HUES48 (cell line): ENCODE measurements at regions not wholly inside any gene's neighbourhood (a gene's known extent, or its start where the extent isn't known, plus 50 kb on each side); places are given as distances from the start of the nearest gene placed in this dataset.
"Not testable (repeated sequence)": the region's sequence is repeated elsewhere in the genome, so short reads cannot be mapped to it uniquely, and the experiment has no call there.

Experiments used
- H3K27ac ChIP-seq: one replicate; pipeline ENCODE4 v1.7.0; 2013; ENCODE audit warnings: low read depth, low read length, inconsistent platforms
- H3K27me3 ChIP-seq: 2 replicates; pipeline ENCODE4 v1.6.1; 2013; ENCODE audit warnings: mild to moderate bottlenecking, low read length; ENCODE audit not compliant: control insufficient read depth, insufficient read depth
- H3K36me3 ChIP-seq: 2 replicates; pipeline ENCODE4 v1.6.1; 2013; ENCODE audit warnings: low read length; ENCODE audit not compliant: control insufficient read depth, insufficient read depth
- H3K4me1 ChIP-seq: 2 replicates; pipeline ENCODE4 v1.6.1; 2013; ENCODE audit warnings: mild to moderate bottlenecking, low read length; ENCODE audit not compliant: control insufficient read depth, insufficient read depth
- H3K4me3 ChIP-seq: 2 replicates; pipeline ENCODE4 v1.5.1; 2013; ENCODE audit warnings: mild to moderate bottlenecking, low read depth, low read length
- H3K9ac ChIP-seq: 2 replicates; pipeline ENCODE4 v1.6.1; 2013; ENCODE audit warnings: mild to moderate bottlenecking, low read depth, low read length, moderate library complexity
- H3K9me3 ChIP-seq: 2 replicates; pipeline ENCODE4 v1.6.1; 2013; ENCODE audit warnings: low read length; ENCODE audit not compliant: control insufficient read depth, insufficient read depth

DNA sequence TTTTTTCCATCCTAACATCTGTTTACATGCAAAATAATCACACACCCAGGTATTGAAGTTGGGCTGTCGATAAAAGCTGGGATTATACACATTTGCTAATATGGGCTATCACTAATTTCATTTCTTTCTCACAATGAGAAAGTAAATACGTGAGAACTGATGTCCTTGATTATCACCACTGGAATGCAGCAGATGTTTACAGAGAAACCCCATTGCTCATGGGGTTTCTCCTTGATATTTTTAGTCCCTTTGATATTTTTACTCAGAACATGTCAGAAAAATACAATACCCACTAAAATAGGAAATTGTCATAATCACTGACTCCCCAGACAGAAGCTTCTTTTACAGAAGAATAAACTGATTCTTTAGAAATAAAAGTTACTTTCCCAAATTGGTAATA lies 535.1 kb upstream of the CCDC54 start:
- no peaks in the 10 kb centered on the region for H3K9me3 ChIP-seq
- no peak overlapping the region for H3K4me3 ChIP-seq
- H3K4me1 ChIP-seq: peaks cover 11% of the 10 kb centered on the region; the same call in 1 of the 2 replicates
- no peak overlapping the region for H3K9ac ChIP-seq
- no peaks in the 10 kb centered on the region for H3K27me3 ChIP-seq
- H3K27ac ChIP-seq: no peak overlapping the region
- H3K36me3 ChIP-seq: no peaks in the 10 kb centered on the region; the same call in 1 of the 2 replicates

DNA sequence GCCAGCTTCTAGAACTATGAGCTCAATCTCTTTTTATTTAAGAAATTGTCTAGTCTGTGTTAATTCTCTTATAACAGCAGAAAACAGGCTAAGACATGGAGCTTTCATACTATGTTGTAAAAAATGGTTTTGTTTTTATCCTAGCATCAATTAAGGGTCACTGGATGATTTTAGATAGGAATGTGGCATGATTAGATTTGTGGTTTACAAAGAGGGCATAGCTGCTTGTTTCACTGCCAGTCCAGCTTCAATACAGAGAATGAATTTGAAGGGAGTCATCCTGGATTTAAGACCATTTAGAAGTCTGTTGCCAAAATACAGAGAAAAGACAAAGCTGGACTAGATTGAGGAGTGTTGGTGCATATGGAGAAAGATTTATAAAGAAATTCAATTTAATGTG lies 532.6 kb upstream of the CCDC54 start:
- no peak overlapping the region for H3K4me3 ChIP-seq
- H3K9me3 ChIP-seq: no peaks in the 10 kb centered on the region
- no peaks in the 10 kb centered on the region for H3K36me3 ChIP-seq
- no peak overlapping the region for H3K27ac ChIP-seq
- no peak overlapping the region for H3K9ac ChIP-seq
- H3K4me1 ChIP-seq: peaks cover 11% of the 10 kb centered on the region; the same call in 1 of the 2 replicates
- no peaks in the 10 kb centered on the region for H3K27me3 ChIP-seq

DNA sequence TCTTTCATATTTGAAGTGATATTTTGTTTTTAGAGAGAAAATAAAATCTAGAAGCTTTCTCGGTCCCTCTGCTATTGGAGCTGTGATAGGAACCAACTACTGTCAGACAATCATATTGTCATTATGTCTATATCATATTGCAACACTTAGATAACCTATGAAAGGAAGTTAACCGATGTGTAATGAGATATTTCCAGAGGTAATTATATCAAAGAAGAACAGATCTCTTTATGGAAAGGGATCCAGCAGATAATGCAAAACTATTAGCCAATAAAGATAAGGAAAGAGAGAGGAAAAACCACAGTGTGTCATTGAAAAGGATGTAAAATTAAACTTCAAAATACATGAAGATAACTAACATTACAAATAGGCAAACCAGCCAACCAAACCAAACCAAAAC lies 529.1 kb upstream of the CCDC54 start:
- H3K9ac ChIP-seq: no peak overlapping the region
- no peaks in the 10 kb centered on the region for H3K9me3 ChIP-seq
- H3K4me1 ChIP-seq: 0 out of 2 replicates have a peak, but pooled peaks cover under 1% of the 10 kb centered on the region
- no peaks in the 10 kb centered on the region for H3K27me3 ChIP-seq
- H3K36me3 ChIP-seq: no peaks in the 10 kb centered on the region
- H3K27ac ChIP-seq: no peak overlapping the region
- H3K4me3 ChIP-seq: no peak overlapping the region

DNA sequence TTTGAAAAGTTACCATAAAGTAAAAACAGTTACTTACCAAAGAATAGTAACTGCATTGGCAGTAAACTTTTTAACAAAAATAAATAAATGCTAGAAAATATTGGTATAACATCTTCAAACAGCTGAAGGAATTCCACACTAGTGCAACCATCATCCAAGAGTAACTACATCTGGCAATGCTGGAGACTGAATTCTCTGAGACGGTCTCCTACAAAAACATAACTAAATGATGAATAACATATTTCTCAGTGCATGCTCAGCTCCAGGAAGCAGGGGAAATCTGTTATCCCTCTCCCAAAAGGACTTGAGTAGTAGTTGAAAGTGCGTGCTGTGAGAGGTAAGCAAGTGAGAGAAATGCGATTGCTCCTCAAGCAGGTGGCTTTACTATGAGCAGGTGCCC lies 526.8 kb upstream of the CCDC54 start:
- no peaks in the 10 kb centered on the region for H3K4me1 ChIP-seq
- no peaks in the 10 kb centered on the region for H3K27me3 ChIP-seq
- no peak overlapping the region for H3K27ac ChIP-seq
- H3K4me3 ChIP-seq: no peak overlapping the region
- H3K36me3 ChIP-seq: no peaks in the 10 kb centered on the region
- no peak overlapping the region for H3K9ac ChIP-seq
- H3K9me3 ChIP-seq: no peaks in the 10 kb centered on the region; the same call in 1 of the 2 replicates

DNA sequence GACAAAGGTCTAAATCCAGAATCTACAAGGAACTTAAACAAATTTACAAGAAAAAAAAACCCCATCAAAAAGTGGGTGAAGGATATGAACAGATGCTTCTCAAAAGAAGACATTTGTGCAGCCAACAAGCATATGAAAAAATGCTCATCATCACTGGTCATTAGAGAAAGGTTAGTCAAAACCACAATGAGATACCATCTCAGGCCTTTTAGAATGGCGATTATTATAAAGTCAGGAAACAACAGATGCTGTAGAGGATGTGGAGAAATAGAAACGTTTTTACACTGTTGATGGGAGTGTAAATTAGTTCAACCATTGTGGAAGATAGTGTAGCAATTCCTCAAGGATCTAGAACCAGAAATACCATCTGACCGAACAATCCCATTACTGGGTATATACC lies 518.9 kb upstream of the CCDC54 start:
- peaks cover 15% of the 10 kb centered on the region for H3K4me1 ChIP-seq
- H3K27ac ChIP-seq, H3K27me3 ChIP-seq, H3K36me3 ChIP-seq, H3K9me3 ChIP-seq, H3K4me3 ChIP-seq, H3K9ac ChIP-seq: not testable (repeated sequence)

- Histone ChIP-seq H3K36me3 (no peaks in the 10 kb centered on the region), H3K27me3 (no peaks in the 10 kb centered on the region), H3K4me1 (peaks cover 15% of the 10 kb centered on the region), H3K27ac (no peak overlapping the region), H3K4me3 (no peak overlapping the region), H3K9me3 (no peaks in the 10 kb centered on the region), H3K9ac (no peak overlapping the region)
Measured at GRCh38 chr3:106860182-106860581, 517.1 kb upstream of the CCDC54 start.

DNA sequence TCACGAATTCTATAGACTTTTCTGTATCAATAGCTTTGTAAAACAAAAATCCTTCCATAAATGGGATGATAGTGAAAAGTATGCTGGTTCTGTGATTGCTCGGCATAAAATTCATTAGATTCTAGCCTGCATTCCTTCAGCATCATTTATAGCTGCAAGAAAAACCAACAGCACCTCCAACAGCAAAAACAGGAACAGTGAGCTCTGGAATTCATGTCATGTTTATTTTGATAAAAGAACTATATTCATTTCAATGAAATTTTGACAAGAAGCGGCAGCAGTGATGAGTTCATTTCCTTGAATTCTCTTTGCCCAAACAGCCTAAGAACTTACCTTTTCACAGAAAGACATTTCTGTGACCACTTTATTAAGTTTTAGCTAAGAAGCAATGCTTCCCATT lies 515.2 kb upstream of the CCDC54 start:
- no peak overlapping the region for H3K27ac ChIP-seq
- H3K36me3 ChIP-seq: no peaks in the 10 kb centered on the region
- no peaks in the 10 kb centered on the region for H3K9me3 ChIP-seq
- no peak overlapping the region for H3K9ac ChIP-seq
- no peaks in the 10 kb centered on the region for H3K27me3 ChIP-seq
- peaks cover 15% of the 10 kb centered on the region for H3K4me1 ChIP-seq
- H3K4me3 ChIP-seq: no peak overlapping the region

DNA sequence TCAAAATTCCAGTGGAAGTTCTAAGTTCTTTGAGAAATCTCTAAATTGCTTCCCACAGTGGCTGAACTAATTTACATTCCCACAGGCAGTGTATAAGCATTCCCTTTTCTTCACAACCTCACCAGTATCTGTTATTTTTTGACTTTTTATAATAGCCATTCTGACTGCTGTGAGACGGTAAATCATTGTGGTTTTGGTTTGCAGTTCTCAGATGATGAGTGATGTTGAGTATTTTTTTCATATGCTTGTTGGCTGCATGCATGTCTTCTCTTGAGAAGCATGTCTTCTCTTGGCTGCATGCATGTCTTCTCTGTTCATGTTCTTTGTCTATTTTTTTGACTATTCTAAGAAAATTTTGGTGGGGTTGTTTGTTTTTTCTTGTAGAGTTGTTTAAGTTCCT lies 499.6 kb upstream of the CCDC54 start:
- H3K9ac ChIP-seq: no peak overlapping the region
- no peaks in the 10 kb centered on the region for H3K36me3 ChIP-seq
- no peaks in the 10 kb centered on the region for H3K27me3 ChIP-seq
- no peak overlapping the region for H3K4me3 ChIP-seq
- peaks cover 31% of the 10 kb centered on the region for H3K4me1 ChIP-seq
- H3K27ac ChIP-seq: no peak overlapping the region
- peaks cover 5% of the 10 kb centered on the region for H3K9me3 ChIP-seq

DNA sequence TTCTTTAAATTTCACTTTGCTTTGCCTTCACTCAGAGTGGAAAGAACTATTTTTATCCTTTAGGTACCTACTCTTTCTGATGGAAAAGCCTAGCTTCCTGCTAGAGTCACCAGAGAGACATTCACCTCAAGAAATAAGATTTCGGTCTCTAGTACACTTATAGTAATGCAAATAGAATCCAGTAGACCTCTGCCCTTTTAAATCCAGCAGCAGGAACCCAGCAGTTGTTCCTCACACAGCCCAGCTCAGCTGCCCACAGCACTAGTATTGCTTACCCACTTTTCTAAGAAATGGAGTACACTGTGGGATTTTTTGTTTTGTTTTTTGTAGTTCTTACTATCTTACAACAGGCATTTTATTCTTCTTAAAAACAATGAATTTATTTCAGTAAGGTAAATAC lies 497.0 kb upstream of the CCDC54 start:
- Histone ChIP-seq H3K4me1 (peaks cover 31% of the 10 kb centered on the region), H3K27ac (peak overlapping the region; percentile 46), H3K9ac (no peak overlapping the region), H3K4me3 (peak overlapping the region; percentile 13; the same call in 1 of the 2 replicates), H3K27me3 (no peaks in the 10 kb centered on the region), H3K9me3 (peaks cover 5% of the 10 kb centered on the region), H3K36me3 (no peaks in the 10 kb centered on the region)

DNA sequence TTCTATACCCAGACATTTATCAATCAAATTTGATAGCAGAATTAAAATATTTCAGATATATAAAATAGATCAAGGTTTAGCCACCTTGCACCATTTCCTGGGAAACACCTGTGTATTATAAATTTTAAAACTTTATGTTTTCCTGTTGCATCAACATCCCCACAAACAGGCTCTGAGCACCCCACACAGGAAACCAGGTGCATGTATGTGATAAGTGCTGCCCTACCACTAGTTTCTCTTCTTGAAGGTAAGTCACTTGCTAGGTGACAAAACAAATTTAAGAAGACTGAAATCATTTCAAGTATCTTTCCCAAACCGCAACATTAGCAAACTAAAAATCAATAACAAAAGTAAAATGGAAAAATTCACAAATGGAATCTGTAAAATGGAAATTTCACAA lies 496.1 kb upstream of the CCDC54 start:
- Histone ChIP-seq H3K4me3 (no peak overlapping the region), H3K36me3 (no peaks in the 10 kb centered on the region), H3K27me3 (no peaks in the 10 kb centered on the region), H3K9ac (no peak overlapping the region), H3K4me1 (peaks cover 31% of the 10 kb centered on the region), H3K9me3 (peaks cover 9% of the 10 kb centered on the region), H3K27ac (no peak overlapping the region)

DNA sequence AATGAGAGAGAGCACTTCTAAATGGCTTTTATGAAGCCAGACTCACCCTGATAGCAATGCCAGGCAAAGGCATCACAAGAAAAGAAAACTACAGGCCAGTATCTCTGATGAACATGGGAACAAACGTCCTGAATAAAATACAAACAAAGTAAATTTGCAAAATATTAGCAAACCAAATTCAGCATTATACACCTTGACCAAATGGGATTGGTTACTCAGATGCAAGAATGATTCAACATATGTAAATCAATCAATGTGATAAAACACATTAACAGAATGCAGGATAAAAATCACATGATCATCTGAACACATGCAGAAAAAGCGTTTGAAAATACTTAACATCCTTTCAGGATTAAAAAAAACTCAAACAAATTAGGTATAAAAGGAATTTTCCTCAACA lies 494.9 kb upstream of the CCDC54 start:
- Histone ChIP-seq H3K4me1 (peaks cover 31% of the 10 kb centered on the region), H3K27me3 (no peaks in the 10 kb centered on the region), H3K27ac (no peak overlapping the region), H3K4me3 (no peak overlapping the region), H3K36me3 (no peaks in the 10 kb centered on the region), H3K9me3 (peaks cover 9% of the 10 kb centered on the region), H3K9ac (no peak overlapping the region)

DNA sequence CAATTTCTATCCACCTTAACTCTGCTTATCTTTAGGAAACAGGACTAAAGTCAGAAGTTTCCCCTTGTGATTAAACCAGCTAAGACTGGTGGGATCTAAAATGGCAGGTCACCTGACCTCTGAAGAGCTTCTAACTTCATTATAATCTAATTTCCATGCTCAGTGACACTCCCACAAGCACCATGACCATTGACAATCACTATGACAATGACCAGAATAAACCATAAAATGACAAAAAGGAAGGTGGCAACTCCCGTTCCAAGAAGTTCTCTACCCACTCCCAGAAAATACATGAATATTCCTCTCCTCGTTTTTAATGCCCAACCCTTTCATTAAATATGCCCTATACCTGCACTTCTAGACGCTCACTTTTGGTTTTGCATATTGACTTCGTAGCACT lies 471.2 kb upstream of the CCDC54 start:
- Histone ChIP-seq H3K9me3 (peaks cover 14% of the 10 kb centered on the region), H3K27me3 (no peaks in the 10 kb centered on the region), H3K4me3 (no peak overlapping the region), H3K36me3 (no peaks in the 10 kb centered on the region), H3K4me1 (no peaks in the 10 kb centered on the region), H3K9ac (no peak overlapping the region), H3K27ac (no peak overlapping the region)
